Fibroblast of lung (primary cell): ENCODE measurements at regions not wholly inside any gene's neighbourhood (a gene's known extent, or its start where the extent isn't known, plus 50 kb on each side); places are given as distances from the start of the nearest gene placed in this dataset.

Experiments
- EZH2 ChIP-seq: IDR thresholded peaks from 2 replicates; pipeline ENCODE4 v1.5.1; 2012; ENCODE audit warnings: low read length, control low read depth, mild to moderate bottlenecking; ENCODE audit errors: missing control alignments
- TF ChIP-seq, protein P1 (sequence below), 2 donors: IDR thresholded peaks in 1 of 2; conservative IDR thresholded peaks in 1 of 2; 1 replicate in 1 of 2; 2 replicates in 1 of 2; pipeline ENCODE4 v1.5.1; 2011 to 2012; ENCODE audit warnings: low read length in 2 of 2, control low read depth in 1 of 2, inconsistent platforms in 1 of 2, low read depth in 1 of 2, mild to moderate bottlenecking in 1 of 2

GRCh38 chr6:114445846-114446245 is 103.0 kb upstream of the HS3ST5 start:
- TF ChIP-seq, protein P1, sequence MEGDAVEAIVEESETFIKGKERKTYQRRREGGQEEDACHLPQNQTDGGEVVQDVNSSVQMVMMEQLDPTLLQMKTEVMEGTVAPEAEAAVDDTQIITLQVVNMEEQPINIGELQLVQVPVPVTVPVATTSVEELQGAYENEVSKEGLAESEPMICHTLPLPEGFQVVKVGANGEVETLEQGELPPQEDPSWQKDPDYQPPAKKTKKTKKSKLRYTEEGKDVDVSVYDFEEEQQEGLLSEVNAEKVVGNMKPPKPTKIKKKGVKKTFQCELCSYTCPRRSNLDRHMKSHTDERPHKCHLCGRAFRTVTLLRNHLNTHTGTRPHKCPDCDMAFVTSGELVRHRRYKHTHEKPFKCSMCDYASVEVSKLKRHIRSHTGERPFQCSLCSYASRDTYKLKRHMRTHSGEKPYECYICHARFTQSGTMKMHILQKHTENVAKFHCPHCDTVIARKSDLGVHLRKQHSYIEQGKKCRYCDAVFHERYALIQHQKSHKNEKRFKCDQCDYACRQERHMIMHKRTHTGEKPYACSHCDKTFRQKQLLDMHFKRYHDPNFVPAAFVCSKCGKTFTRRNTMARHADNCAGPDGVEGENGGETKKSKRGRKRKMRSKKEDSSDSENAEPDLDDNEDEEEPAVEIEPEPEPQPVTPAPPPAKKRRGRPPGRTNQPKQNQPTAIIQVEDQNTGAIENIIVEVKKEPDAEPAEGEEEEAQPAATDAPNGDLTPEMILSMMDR (conservative IDR thresholded peaks at IDR 0.05 in 1 of 2, IDR thresholded peaks at IDR 0.05 in 1 of 2; ENCODE audit: low read depth in 1 of 2, low read length in 2 of 2) = no peak
- no peak for TF ChIP-seq EZH2
